ENCODE measurements at regions not wholly inside any gene's neighbourhood (a gene's known extent, or its start where the extent isn't known, plus 50 kb on each side); places are given as distances from the start of the nearest gene placed in this dataset.
"Not testable (repeated sequence)": the region's sequence is repeated elsewhere in the genome, so short reads cannot be mapped to it uniquely, and the experiment has no call there.

- DNase-seq (ENCODE audit: low read depth in 2 of 2) = no peak
Observed at GRCh38 chr4:112708772-112709171, 71.8 kb downstream of the LARP7 start.

- DNase-seq (ENCODE audit: low read depth in 2 of 2) = no peak
Observed at GRCh38 chr4:112714922-112715901, 78.3 kb downstream of the LARP7 start.

GRCh38 chr4:112717856-112718255 is 80.9 kb downstream of the LARP7 start:
- DNase-seq (ENCODE audit: low read depth in 2 of 2) = no peak

GRCh38 chr4:112721627-112722026 is 84.7 kb downstream of the LARP7 start:
- DNase-seq (ENCODE audit: low read depth in 2 of 2) = no peak

GRCh38 chr4:112726041-112726440 is 89.1 kb downstream of the LARP7 start:
- no peak for DNase-seq (ENCODE audit: low read depth in 2 of 2)

- not testable (repeated sequence) for DNase-seq (ENCODE audit: low read depth in 2 of 2)
Observed at GRCh38 chr4:112727728-112728127, 90.8 kb downstream of the LARP7 start.

- DNase-seq (ENCODE audit: low read depth in 2 of 2) = no peak
Observed at GRCh38 chr4:112731715-112732114, 94.8 kb downstream of the LARP7 start.

- DNase-seq (ENCODE audit: low read depth in 2 of 2) = no peak
Observed at GRCh38 chr4:112732142-112732541, 95.2 kb downstream of the LARP7 start.

- no peak for DNase-seq (ENCODE audit: low read depth in 2 of 2)
Observed at GRCh38 chr4:112735474-112735951, 98.6 kb downstream of the LARP7 start.

GRCh38 chr4:112736718-112737135 is 99.8 kb downstream of the LARP7 start:
- no peak for DNase-seq (ENCODE audit: low read depth in 2 of 2)

GRCh38 chr4:112739442-112739841 is 102.5 kb downstream of the LARP7 start:
- no peak for DNase-seq (ENCODE audit: low read depth in 2 of 2)

- no peak for DNase-seq (ENCODE audit: low read depth in 2 of 2)
Observed at GRCh38 chr4:112747036-112747435, 110.1 kb downstream of the LARP7 start.

- DNase-seq (ENCODE audit: low read depth in 2 of 2) = no peak
Observed at GRCh38 chr4:112748352-112748878, 111.5 kb downstream of the LARP7 start.

- DNase-seq (ENCODE audit: low read depth in 2 of 2) = not testable (repeated sequence)
Observed at GRCh38 chr4:112750749-112751148, 113.8 kb downstream of the LARP7 start.

- no peak for DNase-seq (ENCODE audit: low read depth in 2 of 2)
Observed at GRCh38 chr4:112751447-112751846, 114.5 kb downstream of the LARP7 start.

GRCh38 chr4:112752061-112752460 is 115.1 kb downstream of the LARP7 start:
- no peak for DNase-seq (ENCODE audit: low read depth in 2 of 2)

- no peak for DNase-seq (ENCODE audit: low read depth in 2 of 2)
Observed at GRCh38 chr4:112752510-112752909, 115.6 kb downstream of the LARP7 start.

- DNase-seq (ENCODE audit: low read depth in 2 of 2) = no peak
Observed at GRCh38 chr4:112753333-112753732, 116.4 kb downstream of the LARP7 start.

- no peak for DNase-seq (ENCODE audit: low read depth in 2 of 2)
Observed at GRCh38 chr4:112759313-112759712, 122.4 kb downstream of the LARP7 start.

GRCh38 chr4:112765317-112765974 is 128.5 kb downstream of the LARP7 start:
- peak in 1 of 2 experiments; percentile 5 for DNase-seq (ENCODE audit: low read depth in 2 of 2)

- DNase-seq (ENCODE audit: low read depth in 2 of 2) = peak; percentile 2 to 5
Observed at GRCh38 chr4:112766422-112766821, 129.5 kb downstream of the LARP7 start.

GRCh38 chr4:112767386-112767785 is 130.4 kb downstream of the LARP7 start:
- DNase-seq (ENCODE audit: low read depth in 2 of 2) = no peak
